ENCODE measurements at regions not wholly inside any gene's neighbourhood (a gene's known extent, or its start where the extent isn't known, plus 50 kb on each side); places are given as distances from the start of the nearest gene placed in this dataset.

- Histone ChIP-seq H3K36me3 (ENCODE audit: low read depth, low read length) (no peaks in the 10 kb centered on the region), H4K20me1 (ENCODE audit: low read length) (no peaks in the 10 kb centered on the region), H2AFZ (ENCODE audit: low read length) (no peak overlapping the region), H3K27ac (ENCODE audit: low read length) (no peak overlapping the region), H3K9me2 (replicated peaks; ENCODE audit: low read length) (no peaks in the 10 kb centered on the region), H3K4me2 (ENCODE audit: low read length) (no peak overlapping the region), H3K9me3 (ENCODE audit: low read length) (no peaks in the 10 kb centered on the region), H3F3A (ENCODE audit: low read length, unreplicated experiment) (no peaks in the 10 kb centered on the region), H3K4me1 (ENCODE audit: insufficient read depth, low read length) (no peaks in the 10 kb centered on the region), H3K27me3 (ENCODE audit: low read length) (no peaks in the 10 kb centered on the region), H3K9ac (ENCODE audit: low read length) (no peak overlapping the region), H3K4me3 (ENCODE audit: low read length) (no peak overlapping the region), H3K79me2 (ENCODE audit: low read length) (no peaks in the 10 kb centered on the region)
- ChIA-PET POLR2A (ENCODE audit: unreplicated experiment) (no interaction called here), CTCF (no interaction called here)
- intact Hi-C loops (cut with micrococcal nuclease): no loop called here
- ATAC-seq (no peak), DNase-seq (no peak)
- TF ChIP-seq, protein P1, sequence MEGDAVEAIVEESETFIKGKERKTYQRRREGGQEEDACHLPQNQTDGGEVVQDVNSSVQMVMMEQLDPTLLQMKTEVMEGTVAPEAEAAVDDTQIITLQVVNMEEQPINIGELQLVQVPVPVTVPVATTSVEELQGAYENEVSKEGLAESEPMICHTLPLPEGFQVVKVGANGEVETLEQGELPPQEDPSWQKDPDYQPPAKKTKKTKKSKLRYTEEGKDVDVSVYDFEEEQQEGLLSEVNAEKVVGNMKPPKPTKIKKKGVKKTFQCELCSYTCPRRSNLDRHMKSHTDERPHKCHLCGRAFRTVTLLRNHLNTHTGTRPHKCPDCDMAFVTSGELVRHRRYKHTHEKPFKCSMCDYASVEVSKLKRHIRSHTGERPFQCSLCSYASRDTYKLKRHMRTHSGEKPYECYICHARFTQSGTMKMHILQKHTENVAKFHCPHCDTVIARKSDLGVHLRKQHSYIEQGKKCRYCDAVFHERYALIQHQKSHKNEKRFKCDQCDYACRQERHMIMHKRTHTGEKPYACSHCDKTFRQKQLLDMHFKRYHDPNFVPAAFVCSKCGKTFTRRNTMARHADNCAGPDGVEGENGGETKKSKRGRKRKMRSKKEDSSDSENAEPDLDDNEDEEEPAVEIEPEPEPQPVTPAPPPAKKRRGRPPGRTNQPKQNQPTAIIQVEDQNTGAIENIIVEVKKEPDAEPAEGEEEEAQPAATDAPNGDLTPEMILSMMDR (conservative IDR thresholded peaks at IDR 0.05; ENCODE audit: low read depth, low read length): no peak
- TF ChIP-seq EZH2 (IDR thresholded peaks at IDR 0.05; ENCODE audit: low read length, unreplicated experiment) (no peak), EZH2phosphoT487 (IDR thresholded peaks at IDR 0.05; ENCODE audit: borderline replicate concordance, low read length) (no peak)
- no TSS peak for BruUV-seq (replicated peaks)
These were observed 154.3 kb upstream of the CRY1 start for GRCh38 chr12:107247650-107248049.

- no peaks in the 10 kb centered on the region for H4K20me1 ChIP-seq (ENCODE audit: low read length)
- no peaks in the 10 kb centered on the region for H3K27me3 ChIP-seq (ENCODE audit: low read length)
- CTCF ChIA-PET: no interaction called here
- intact Hi-C loops (cut with micrococcal nuclease): no loop called here
- H3K4me2 ChIP-seq (ENCODE audit: low read length): no peak overlapping the region
- H3F3A ChIP-seq (ENCODE audit: low read length, unreplicated experiment): no peaks in the 10 kb centered on the region
- H3K9me2 ChIP-seq (replicated peaks; ENCODE audit: low read length): no peaks in the 10 kb centered on the region
- H2AFZ ChIP-seq (ENCODE audit: low read length): no peak overlapping the region
- no peaks in the 10 kb centered on the region for H3K79me2 ChIP-seq (ENCODE audit: low read length)
- no TSS peak for BruUV-seq (replicated peaks)
- no peaks in the 10 kb centered on the region for H3K4me1 ChIP-seq (ENCODE audit: insufficient read depth, low read length)
- TF ChIP-seq, protein P1 (conservative IDR thresholded peaks at IDR 0.05; ENCODE audit: low read depth, low read length): no peak
- no peak for TF ChIP-seq EZH2phosphoT487 (IDR thresholded peaks at IDR 0.05; ENCODE audit: borderline replicate concordance, low read length)
- TF ChIP-seq EZH2 (IDR thresholded peaks at IDR 0.05; ENCODE audit: low read length, unreplicated experiment): no peak
- no peaks in the 10 kb centered on the region for H3K9me3 ChIP-seq (ENCODE audit: low read length)
- no peaks in the 10 kb centered on the region for H3K36me3 ChIP-seq (ENCODE audit: low read depth, low read length)
- POLR2A ChIA-PET (ENCODE audit: unreplicated experiment): no interaction called here
- no peak overlapping the region for H3K27ac ChIP-seq (ENCODE audit: low read length)
- DNase-seq (no peak), ATAC-seq (no peak)
- H3K4me3 ChIP-seq (ENCODE audit: low read length): no peak overlapping the region
- H3K9ac ChIP-seq (ENCODE audit: low read length): no peak overlapping the region
These were observed 154.8 kb upstream of the CRY1 start for GRCh38 chr12:107248187-107248586.

DNA sequence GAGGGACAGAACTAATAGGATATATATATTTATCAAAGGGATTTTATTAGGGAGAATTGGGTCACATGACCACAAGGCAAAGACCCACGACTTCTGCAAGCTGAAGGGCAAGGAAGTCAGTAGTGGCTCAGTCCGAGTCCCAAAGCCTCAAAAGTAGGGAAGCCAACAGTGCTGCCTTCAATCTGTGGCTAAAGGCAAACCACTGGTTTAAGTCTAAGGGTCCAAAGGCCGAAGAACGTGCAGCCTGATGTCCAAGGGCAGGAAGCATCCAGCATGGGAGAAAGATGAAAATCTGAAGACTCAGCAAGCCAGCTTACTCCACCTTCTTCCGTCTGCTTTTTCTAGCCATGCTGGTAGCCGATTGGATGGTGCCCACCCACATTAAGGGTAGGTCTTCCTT lies 157.9 kb upstream of the CRY1 start:
- Histone ChIP-seq H3K9me2 (replicated peaks; ENCODE audit: low read length) (no peaks in the 10 kb centered on the region), H2AFZ (ENCODE audit: low read length) (no peak overlapping the region), H3K4me3 (ENCODE audit: low read length) (no peak overlapping the region), H3K79me2 (ENCODE audit: low read length) (no peaks in the 10 kb centered on the region), H3K4me2 (ENCODE audit: low read length) (no peak overlapping the region), H3F3A (ENCODE audit: low read length, unreplicated experiment) (no peaks in the 10 kb centered on the region), H3K9me3 (ENCODE audit: low read length) (no peaks in the 10 kb centered on the region), H3K9ac (ENCODE audit: low read length) (no peak overlapping the region), H3K27ac (ENCODE audit: low read length) (no peak overlapping the region), H3K36me3 (ENCODE audit: low read depth, low read length) (no peaks in the 10 kb centered on the region), H4K20me1 (ENCODE audit: low read length) (no peaks in the 10 kb centered on the region), H3K27me3 (ENCODE audit: low read length) (no peaks in the 10 kb centered on the region), H3K4me1 (ENCODE audit: insufficient read depth, low read length) (no peaks in the 10 kb centered on the region)
- ChIA-PET CTCF (no interaction called here), POLR2A (ENCODE audit: unreplicated experiment) (no interaction called here)
- no TSS peak for BruUV-seq (replicated peaks)
- TF ChIP-seq EZH2 (IDR thresholded peaks at IDR 0.05; ENCODE audit: low read length, unreplicated experiment) (no peak), EZH2phosphoT487 (IDR thresholded peaks at IDR 0.05; ENCODE audit: borderline replicate concordance, low read length) (no peak)
- TF ChIP-seq, protein P1 (conservative IDR thresholded peaks at IDR 0.05; ENCODE audit: low read depth, low read length): no peak
- ATAC-seq (no peak), DNase-seq (no peak)
- intact Hi-C loops (cut with micrococcal nuclease): no loop called here

Measured in PC-3 (cell line).